ENCODE measurements at regions not wholly inside any gene's neighbourhood (a gene's known extent, or its start where the extent isn't known, plus 50 kb on each side); places are given as distances from the start of the nearest gene placed in this dataset.
"Not testable (repeated sequence)": the region's sequence is repeated elsewhere in the genome, so short reads cannot be mapped to it uniquely, and the experiment has no call there.

DNA sequence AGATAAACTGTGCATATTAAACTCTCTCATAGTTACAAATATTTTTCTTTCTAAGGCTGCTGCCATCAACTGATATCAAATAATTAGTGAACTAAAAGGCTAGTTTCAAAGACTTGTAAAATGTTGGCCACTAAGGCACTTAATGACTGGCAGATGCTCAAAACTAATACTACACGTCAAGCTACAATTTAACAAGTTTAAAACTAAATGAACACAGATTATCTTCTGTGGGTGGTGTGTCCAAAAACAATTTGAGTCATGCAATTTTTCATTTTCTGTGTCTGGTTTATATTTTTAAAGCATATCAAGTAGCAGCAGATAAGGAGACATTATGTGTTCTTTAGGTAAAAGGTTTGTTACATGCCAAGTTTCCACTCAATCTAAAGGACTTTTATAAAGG lies 665.1 kb downstream of the EFNA5 start:
- DNase-seq: no peak

GRCh38 chr5:107005161-107005560 lies 665.6 kb downstream of the EFNA5 start:
- no peak for DNase-seq

GRCh38 chr5:107002115-107002514 lies 668.6 kb downstream of the EFNA5 start:
- no peak for DNase-seq

DNA sequence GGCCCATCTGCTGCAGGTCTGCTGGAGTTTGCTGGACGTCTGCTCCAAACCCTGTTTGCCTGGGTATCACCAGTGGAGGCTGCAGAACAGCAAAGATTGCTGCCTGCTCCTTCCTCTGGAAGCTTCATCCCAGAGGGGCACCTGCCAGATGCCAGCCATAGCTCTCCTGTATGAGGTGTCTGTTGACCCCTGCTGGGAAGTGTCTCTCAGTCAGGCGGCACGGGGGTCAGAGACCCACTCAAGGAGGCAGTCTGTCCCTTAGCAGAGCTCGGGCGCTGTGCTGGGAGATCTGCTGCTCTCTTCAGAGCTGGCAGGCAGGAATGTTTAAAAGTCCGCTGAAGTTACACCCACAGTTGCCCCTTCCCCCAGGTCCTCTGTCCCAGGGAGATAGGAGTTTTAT lies 671.2 kb downstream of the EFNA5 start:
- not testable (repeated sequence) for DNase-seq

GRCh38 chr5:106986006-106986405 lies 684.7 kb downstream of the EFNA5 start:
- no peak for DNase-seq

DNA sequence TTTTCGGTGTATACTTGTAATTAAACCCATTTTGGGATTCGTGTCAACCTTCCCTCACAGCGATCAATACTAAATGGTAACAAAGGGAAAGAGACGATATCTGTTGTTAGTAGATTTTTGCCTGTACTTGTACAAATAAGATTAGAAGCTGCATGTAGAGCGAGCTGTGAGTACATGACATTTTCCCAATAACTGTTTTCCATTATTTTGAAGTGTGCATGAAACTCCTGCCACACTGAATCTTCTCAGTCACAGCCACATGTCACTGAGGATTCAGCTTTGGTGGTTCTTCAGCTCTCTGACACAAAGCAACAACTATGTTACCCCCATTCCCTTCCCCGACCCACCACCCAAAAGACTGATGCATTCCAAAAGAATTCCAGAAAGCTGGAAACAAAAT lies 685.6 kb downstream of the EFNA5 start:
- DNase-seq: no peak

DNA sequence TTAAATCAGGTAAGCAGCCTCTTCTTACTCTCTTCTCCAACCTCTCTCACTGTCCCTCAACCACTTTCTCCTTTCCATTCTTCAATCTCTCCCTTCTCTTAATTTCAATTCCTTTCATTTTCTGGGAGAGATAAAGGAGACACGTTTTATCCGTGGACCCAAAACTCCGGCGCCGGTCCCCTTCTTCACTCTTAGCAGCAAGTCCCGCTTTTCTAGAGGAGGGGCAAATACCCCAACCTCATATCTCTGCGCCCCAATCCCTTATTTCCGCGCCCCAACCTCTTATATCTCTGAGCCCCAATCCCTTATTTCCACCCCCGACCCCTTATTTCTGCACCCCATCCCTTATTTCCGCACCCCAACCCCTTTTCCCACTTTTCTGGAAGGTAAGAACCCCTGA lies 691.6 kb downstream of the EFNA5 start:
- DNase-seq: not testable (repeated sequence)

DNA sequence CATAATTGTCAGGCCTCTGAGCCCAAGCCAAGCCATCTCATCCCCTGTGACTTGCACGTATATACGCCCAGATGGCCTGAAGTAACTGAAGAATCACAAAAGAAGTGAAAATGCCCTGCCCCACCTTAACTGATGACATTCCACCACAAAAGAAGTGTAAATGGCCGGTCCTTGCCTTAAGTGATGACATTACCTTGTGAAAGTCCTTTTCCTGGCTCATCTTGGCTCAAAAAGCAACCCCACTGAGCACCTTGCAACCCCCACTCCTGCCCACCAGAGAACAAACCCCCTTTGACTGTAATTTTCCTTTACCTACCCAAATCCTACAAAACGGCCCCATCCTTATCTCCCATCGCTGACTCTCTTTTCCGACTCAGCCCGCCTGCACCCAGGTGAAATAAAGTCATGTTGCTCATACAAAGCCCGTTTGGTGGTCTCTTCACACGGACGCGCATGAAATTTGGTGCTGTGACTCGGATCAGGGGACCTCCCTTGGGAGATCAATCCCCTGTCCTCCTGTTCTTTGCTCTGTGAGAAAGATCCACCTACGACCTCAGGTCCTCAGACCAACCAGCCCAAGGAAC lies 692.1 kb downstream of the EFNA5 start:
- not testable (repeated sequence) for DNase-seq

DNA sequence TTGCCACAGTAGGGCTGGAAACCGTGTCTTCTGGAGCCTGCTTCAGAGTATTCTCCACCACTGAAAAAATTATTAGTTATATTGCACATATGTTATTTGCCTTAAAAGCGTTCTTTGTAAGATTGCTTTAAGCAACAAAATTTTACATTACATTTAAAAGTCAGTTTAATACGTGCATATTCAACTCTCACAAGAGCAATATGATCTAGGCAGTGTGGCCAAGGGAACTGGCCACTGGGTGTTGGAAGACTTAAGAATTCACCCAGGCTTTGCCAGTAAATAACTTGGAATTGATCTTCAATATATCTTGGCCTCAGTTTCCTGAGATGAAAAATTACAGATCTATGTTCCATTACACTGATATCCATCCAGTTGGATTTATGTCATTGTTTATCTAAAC lies 694.4 kb downstream of the EFNA5 start:
- DNase-seq: no peak

GRCh38 chr5:106974272-106974671 lies 696.5 kb downstream of the EFNA5 start:
- DNase-seq: no peak

- DNase-seq: no peak
Measured at GRCh38 chr5:106966686-106967315, 703.9 kb downstream of the EFNA5 start.

GRCh38 chr5:106964132-106964531 lies 706.6 kb downstream of the EFNA5 start:
- DNase-seq: no peak

GRCh38 chr5:106963630-106964029 lies 707.1 kb downstream of the EFNA5 start:
- DNase-seq: no peak

DNA sequence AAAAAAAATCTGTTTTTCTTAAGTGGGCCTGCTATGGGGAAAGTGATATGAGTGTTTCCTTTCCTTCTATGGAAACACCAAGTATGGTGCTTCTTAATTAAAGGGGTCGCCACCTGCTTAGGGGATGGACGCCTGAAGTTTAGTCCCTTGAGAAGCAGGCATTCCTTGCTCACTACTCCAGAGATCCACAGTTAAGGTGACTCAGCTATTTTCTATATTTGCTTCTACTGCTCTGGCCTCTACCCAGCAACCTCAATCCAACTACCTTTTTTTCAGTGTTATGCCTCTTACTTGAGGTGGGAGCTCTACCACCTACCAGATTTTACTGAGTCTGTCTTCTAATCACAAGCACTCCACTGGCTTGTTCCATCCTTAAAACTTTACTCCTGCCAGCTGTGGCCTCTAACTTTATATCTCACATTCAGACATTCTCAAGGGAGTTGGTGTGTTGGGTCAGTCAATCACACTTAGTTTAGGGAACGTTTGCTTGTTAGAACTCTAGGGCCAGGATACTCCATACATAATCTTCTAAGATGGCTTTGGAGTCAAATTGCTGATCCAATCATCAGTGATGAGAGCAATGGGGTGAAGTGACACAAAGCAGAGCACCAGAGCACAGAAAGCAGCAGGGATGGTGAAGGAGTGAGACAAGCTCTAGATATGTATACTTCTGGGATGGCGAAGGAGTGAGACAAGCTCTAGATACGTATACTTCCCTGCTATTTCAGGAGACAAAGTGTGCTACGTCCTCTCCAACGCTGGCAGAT lies 708.1 kb downstream of the EFNA5 start:
- DNase-seq: no peak

DNA sequence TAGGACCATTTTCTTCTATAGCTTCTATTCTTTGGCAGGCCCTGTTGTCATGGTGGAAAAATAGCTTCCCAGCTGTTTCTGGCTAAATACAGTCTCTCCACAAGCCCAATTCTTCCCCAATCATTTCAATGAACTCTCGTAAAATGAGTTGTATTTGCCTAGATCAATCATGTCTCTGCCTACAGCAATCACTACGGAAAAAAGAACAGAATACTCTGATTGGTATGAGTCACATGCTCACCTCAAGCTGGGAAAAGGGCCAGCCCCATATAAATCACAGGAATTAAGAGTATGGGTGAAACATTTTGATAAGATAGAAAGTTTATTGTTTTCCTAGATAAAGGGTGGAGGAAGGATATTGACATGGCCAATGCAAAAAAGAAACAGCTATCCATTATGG lies 711.4 kb downstream of the EFNA5 start:
- DNase-seq: no peak

DNA sequence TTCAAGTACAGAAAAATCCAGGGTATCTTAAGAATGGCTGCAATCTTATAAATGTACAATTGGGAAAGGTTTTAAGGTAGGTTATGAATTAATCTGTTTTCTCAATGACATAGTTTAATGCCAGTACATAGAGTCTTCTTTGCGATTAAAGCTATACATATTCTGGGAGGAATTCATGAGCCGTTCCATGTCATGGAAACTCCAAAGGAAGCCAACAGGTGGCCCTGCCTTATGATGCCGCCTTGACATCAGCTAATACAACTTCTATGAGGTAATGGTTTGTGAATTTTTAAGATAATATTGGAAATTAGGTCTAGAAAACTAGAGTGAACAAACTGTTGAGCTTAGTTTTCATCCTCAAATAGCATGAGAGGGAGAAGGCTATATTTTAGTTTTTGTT lies 713.4 kb downstream of the EFNA5 start:
- DNase-seq: no peak

DNA sequence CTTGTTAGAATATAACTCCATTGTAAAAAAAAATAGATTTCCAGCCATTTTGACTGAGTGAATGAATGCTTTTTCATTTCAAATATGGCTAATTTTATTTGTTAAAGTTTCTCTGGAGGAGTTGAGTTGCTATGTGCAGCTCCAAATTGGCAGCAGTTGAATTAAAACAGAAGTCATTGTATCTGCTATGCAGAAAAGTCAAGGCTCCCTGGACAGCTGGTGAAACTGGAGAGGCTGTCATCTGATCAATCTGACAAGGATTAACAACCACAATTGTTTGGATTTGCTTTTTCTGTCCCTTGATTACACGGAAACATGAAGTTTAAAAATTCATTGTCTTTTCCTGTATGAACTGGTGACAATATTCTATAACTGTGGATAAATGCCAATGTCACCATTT lies 713.9 kb downstream of the EFNA5 start:
- DNase-seq: no peak

GRCh38 chr5:106956187-106956586 lies 714.5 kb downstream of the EFNA5 start:
- no peak for DNase-seq

DNA sequence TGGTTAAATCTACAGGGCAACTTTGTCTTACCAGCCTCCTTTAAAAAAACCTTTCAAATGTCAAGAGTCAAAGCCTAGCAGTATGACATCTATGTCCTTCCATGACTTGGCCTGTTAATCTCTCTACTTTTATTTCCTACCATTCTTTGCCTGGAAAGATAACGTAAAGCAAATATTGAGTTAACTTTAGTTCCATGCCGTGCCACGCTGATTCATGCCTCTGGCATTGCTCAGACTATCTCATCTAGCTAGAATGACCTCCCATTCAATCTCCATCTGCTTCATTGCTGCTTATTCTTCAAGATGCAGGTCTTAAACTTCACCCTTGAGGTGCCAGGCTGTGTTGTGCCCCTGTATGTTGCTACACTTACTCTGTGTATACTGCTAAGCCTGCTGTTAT lies 729.8 kb downstream of the EFNA5 start:
- DNase-seq: no peak

- DNase-seq: no peak
Measured at GRCh38 chr5:106940301-106940846, 730.4 kb downstream of the EFNA5 start.

GRCh38 chr5:106923409-106923808 lies 747.3 kb downstream of the EFNA5 start:
- DNase-seq: no peak

GRCh38 chr5:106921567-106921966 lies 749.2 kb downstream of the EFNA5 start:
- no peak for DNase-seq

GRCh38 chr5:106910486-106910885 lies 760.3 kb downstream of the EFNA5 start:
- no peak for DNase-seq

Data from nucleus accumbens (tissue), 56 donors.